GM21447 (cell line): ENCODE measurements at regions not wholly inside any gene's neighbourhood (a gene's known extent, or its start where the extent isn't known, plus 50 kb on each side); places are given as distances from the start of the nearest gene placed in this dataset.
"Not testable (repeated sequence)": the region's sequence is repeated elsewhere in the genome, so short reads cannot be mapped to it uniquely, and the experiment has no call there.

Source experiments
- ATAC-seq: cut with Tn5 transposase; IDR thresholded peaks from one replicate; pipeline ENCODE4 v1.9.1; 2021; ENCODE audit not compliant: unreplicated experiment

DNA sequence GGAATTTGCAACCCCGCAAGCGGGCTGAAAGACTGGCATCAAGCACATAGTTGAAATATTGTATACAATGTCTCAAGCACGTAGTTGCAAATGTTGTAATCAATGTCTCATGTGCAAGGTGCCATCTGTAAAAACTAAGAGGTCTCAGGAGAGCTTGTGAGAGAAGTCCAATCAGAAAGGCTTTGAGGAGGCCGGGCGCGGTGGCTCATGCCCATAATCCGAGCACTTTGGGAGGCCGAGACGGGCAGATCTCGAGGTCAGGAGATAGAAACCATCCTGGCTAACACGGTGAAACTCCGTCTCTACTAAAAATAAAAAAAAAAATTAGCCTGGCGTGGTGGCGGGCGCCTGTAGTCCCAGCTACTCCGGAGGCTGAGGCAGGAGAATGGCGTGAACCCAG is 1414.7 kb downstream of the BRD1 start:
- not testable (repeated sequence) for ATAC-seq

- no peak for ATAC-seq
These were observed 1417.1 kb downstream of the BRD1 start for GRCh38 chr22:48410536-48410935.

GRCh38 chr22:48407256-48407955 is 1420.3 kb downstream of the BRD1 start:
- no peak for ATAC-seq

DNA sequence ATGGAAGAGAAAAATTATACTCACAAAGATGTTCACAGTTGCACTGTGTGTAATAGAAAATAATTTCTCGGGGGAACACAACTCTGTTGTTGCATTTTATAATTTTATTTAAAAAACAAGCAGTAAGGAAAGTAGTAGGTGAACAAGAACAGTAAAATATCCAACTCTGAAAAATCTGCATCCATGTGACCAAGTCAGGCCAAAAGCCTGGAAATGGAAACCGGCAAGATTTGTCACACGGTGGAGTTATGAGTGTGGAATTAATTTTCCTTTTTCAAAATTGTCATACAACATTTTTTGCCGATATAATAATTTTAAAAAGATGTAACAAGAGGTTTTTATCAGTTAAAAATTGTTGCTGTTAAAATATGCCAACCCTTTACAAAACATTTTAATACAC is 1421.5 kb downstream of the BRD1 start:
- no peak for ATAC-seq

- no peak for ATAC-seq
These were observed 1421.9 kb downstream of the BRD1 start for GRCh38 chr22:48405741-48406140.

- no peak for ATAC-seq
These were observed 1422.7 kb downstream of the BRD1 start for GRCh38 chr22:48404801-48405447.

- no peak for ATAC-seq
These were observed 1423.9 kb downstream of the BRD1 start for GRCh38 chr22:48403521-48404403.

DNA sequence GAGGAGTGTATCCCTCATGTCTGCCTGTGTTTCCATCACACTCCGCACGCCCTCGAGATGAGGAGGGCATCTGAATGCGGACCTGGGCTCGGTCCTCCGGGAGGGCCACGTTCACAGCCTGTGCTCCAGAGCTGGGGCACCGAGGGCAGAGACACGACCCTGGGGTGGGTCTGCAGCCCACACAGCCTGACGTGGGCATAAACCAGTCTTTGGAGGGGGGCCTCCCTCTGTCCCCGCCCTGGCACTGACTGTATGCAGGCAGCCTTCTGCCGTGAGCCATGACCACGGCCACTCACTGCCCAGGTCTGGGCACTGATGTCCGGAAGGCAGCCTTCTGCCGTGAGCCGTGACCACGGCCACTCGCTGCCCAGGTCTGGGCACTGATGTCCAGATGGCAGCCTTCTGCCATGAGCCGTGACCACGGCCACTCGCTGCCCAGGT is 1425.1 kb downstream of the BRD1 start:
- no peak for ATAC-seq

- ATAC-seq: not testable (repeated sequence)
These were observed 1426.2 kb downstream of the BRD1 start for GRCh38 chr22:48401523-48401922.

- ATAC-seq: no peak
These were observed 1429.3 kb downstream of the BRD1 start for GRCh38 chr22:48398181-48398905.

DNA sequence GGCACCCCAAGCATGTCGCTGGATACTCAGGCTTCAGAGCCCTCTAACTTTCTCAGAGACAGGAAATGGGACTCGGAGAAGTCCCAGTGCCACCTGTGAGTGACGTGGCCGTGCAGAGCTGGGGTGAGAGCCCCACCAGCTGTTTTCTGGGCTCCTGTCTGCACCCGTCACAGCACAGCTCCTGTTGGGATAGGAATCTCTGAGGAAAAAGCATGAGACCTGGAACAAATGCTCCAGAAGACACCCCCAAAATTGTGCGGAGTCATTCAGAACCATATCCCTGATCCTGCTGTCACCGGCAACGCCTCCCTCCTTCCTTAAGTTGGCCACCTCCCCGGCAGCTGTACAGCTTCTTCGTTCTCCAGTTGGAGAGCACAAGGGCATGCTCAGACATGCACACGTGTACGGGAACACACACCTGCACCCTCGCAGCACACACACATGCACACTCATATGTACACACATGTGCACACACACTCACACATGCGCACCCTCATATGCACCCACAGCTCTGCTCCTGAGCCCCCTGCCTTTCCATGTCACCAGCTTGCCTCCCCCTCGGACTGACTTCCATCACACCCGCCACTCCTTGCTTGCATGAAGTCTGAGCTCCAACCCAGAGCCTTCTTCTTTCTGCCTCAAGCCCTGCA is 1430.0 kb downstream of the BRD1 start:
- ATAC-seq: no peak

GRCh38 chr22:48396785-48397530 is 1430.7 kb downstream of the BRD1 start:
- no peak for ATAC-seq

- ATAC-seq: no peak
These were observed 1431.4 kb downstream of the BRD1 start for GRCh38 chr22:48396091-48396784.

DNA sequence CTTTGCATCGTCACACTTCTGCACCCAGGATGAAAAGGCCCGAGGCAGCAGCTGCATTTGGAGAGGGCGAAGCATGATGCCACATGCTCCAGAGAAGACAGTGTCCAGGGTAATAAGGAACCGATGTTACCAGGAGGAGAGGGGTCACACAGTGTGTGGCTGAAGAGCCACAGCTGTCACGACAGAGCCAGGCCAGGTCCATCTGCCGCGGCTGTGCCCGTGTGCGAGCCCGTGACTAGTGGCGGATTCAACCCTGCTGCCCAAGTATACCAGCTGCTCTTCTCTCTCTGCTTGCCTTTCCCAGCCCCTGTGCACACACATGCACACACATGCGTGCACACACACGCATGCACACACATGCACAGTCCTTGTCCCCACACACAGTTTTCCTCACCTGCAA is 1432.5 kb downstream of the BRD1 start:
- ATAC-seq: no peak

DNA sequence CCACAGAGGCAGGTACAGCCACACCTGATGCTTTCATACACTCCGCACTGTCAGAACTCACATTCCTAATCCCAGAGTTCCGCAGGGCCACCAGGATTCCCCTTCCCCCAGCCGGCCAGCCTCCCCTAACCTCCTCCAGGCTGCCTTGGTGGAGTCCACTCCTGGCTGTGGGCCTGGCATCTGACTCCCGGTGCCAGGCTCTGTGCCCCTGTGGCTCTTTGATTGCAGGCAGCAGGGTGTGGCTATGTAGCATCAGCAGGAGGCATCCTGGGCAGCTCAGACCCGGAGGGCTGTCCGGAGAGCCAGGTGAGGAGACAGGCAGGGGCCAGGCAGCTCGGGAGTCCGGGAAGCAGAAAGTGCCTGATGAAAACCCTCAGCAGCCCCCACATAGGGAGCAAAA is 1432.9 kb downstream of the BRD1 start:
- ATAC-seq: no peak

DNA sequence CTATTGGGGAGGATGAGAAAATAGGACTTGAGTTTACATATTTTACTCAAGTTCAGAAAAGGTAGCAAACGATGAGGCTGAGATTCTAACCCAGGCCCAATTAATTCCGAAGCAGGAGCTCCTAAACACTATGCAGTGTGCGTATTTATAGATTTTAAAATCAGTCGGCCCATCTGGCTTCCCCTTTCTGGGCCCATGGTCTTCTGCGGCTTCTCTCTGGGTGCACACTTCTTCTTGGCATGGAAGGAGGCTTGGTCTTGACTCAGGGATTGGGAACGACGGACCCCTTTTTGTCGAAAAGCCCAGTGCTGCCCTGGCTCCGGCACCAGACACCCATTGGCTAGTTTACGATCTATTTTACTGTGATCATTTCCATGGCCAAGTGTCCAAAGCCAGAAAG is 1433.8 kb downstream of the BRD1 start:
- ATAC-seq: no peak

GRCh38 chr22:48393041-48393370 is 1434.7 kb downstream of the BRD1 start:
- ATAC-seq: no peak

DNA sequence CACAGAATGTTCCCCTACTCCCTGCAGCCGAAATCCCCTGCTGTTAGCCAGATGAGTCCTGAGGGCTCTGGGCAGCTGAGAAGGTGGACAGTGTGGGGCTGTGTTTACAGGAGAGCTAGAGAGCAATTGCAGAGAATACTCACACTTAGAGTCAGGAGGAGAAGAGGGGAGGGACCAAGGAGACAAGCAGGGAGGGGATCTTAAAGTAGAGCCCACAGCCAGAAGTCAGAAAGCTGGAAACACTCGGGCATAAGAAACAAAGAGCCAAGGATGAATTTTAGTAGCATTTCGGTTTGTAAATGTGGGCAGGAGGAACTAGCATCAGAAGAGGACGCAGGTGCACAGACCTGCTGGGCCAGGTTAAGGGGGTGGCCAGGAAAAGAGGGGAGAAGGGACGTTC is 1435.9 kb downstream of the BRD1 start:
- ATAC-seq: no peak

DNA sequence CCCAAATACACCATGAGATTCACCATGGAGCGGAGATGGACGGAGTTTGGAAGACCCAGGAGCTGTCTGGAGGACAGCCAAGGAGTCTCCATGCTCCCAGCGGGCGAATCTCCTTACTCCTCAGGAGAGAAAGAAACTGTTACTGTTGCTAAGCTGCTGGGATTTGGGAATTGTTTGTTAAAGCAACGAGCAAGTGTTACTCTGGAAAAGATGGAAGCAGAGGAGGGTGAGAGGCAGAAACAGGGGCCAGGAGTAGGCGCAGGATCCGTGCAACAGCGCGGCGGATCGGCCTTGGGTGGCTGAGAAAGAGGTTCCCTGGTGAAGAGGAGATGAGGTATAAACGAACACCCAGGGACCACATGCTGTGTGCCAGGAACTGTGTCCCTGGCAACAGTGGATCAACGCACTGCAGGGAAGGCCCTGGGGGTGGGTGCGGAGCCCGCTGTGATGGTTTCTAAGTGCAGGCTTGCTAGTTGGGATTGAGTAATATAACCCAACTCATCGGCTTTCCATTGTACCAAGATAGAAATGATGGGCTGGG is 1436.4 kb downstream of the BRD1 start:
- no peak for ATAC-seq
